ENCODE measurements at regions not wholly inside any gene's neighbourhood (a gene's known extent, or its start where the extent isn't known, plus 50 kb on each side); places are given as distances from the start of the nearest gene placed in this dataset.

GRCh38 chr21:15255261-15255660 is 190.5 kb upstream of the NRIP1 start:
- TF ChIP-seq EZH2 (IDR thresholded peaks at IDR 0.05; ENCODE audit: insufficient read depth, poor library complexity, severe bottlenecking) (no peak), EZH2phosphoT487 (IDR thresholded peaks at IDR 0.05; ENCODE audit: insufficient read depth, low read depth) (no peak)
